Bronchial epithelial cell (primary cell): ENCODE measurements at regions not wholly inside any gene's neighbourhood (a gene's known extent, or its start where the extent isn't known, plus 50 kb on each side); places are given as distances from the start of the nearest gene placed in this dataset.
A peak's percentile ranks its signal among the peaks of the same experiment; 100 is the strongest.

Experiments used
- DNase-seq: peaks from one replicate; pipeline ENCODE4 v3.0.0-alpha.2; 2010; ENCODE audit warnings: low read depth
- FAIRE-seq: peaks from 2 replicates; lab custom pipeline; 2011; peaks lifted over from hg19 to GRCh38; lab: Jason Lieb, UNC
- H3K27me3 ChIP-seq: 2 replicates; pipeline ENCODE4 v1.5.1; 2011; ENCODE audit warnings: low read length; ENCODE audit not compliant: control insufficient read depth, insufficient read depth
- H3K36me3 ChIP-seq: 2 replicates; pipeline ENCODE4 v1.5.1; 2011; ENCODE audit warnings: low read length; ENCODE audit not compliant: control insufficient read depth, insufficient read depth
- H3K4me3 ChIP-seq: 2 replicates; pipeline ENCODE4 v1.5.1; 2011; ENCODE audit warnings: mild to moderate bottlenecking, low read depth, low read length, control low read depth
- TF ChIP-seq, protein P1 (sequence below): IDR thresholded peaks from 2 replicates; pipeline ENCODE4 v1.5.1; 2011; ENCODE audit warnings: mild to moderate bottlenecking, moderate library complexity, low read length, control low read depth, inconsistent platforms; ENCODE audit not compliant: insufficient read depth, severe bottlenecking

DNA sequence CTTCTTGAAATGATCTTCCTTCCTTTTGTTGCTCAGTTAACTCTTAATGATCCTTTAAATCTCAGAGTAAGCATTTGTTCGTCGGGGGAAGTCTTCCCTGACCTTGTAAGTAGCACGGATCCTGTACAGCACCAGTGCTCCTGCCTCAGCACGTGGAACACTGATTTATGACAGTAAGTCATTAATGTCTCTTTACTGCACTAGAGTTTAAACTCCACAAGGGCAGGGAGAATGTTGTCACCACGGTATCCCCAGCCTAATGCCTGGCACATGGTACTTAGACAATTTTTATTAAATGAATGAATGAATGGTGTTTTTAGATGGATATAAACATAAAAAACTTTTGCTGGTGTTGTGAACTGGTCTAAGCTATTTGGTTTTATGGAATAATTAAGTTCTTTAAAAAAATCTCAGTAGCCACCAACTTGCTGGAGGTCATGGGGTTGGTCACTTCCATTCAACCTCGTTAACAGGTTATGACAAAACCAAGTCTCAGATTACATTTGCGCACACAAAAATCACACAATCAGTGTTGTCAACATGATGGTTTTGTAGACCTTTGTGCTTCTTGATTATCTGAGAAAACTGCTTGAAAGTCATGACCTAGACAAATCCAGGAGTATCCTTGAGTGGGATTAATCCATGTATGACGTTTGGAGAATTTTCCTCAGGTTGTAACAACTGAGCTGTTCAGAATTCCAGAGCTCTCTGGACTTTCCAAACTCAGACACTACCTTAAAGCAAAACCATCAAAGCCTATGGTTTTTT is 326.9 kb downstream of the DUSP10 start:
- TF ChIP-seq, protein P1, sequence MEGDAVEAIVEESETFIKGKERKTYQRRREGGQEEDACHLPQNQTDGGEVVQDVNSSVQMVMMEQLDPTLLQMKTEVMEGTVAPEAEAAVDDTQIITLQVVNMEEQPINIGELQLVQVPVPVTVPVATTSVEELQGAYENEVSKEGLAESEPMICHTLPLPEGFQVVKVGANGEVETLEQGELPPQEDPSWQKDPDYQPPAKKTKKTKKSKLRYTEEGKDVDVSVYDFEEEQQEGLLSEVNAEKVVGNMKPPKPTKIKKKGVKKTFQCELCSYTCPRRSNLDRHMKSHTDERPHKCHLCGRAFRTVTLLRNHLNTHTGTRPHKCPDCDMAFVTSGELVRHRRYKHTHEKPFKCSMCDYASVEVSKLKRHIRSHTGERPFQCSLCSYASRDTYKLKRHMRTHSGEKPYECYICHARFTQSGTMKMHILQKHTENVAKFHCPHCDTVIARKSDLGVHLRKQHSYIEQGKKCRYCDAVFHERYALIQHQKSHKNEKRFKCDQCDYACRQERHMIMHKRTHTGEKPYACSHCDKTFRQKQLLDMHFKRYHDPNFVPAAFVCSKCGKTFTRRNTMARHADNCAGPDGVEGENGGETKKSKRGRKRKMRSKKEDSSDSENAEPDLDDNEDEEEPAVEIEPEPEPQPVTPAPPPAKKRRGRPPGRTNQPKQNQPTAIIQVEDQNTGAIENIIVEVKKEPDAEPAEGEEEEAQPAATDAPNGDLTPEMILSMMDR, result no peak
- DNase-seq, result no peak
- no peak overlapping the region for H3K4me3 ChIP-seq
- FAIRE-seq, result no peak
- no peaks in the 10 kb centered on the region for H3K27me3 ChIP-seq
- no peaks in the 10 kb centered on the region for H3K36me3 ChIP-seq

DNA sequence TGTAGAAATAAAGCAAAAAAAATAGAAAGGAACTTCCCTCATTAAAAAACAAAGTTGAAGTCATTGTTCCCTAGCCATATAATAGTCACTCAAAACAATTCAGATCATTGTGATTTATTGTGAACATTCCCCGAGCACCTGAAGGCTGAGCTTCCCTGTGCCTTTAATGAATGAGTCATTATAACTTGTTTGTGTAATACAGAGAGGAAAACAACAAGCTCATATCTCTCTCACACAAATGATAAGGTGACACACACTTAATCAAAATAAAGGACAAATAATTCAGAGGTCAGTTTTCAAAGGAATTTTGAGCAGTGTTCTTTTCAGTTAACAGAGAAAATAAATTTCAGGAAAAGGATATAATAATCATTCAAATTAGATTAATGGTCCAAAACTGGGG is 326.2 kb downstream of the DUSP10 start:
- Histone ChIP-seq H3K27me3 (no peaks in the 10 kb centered on the region), H3K36me3 (no peaks in the 10 kb centered on the region), H3K4me3 (no peak overlapping the region)
- TF ChIP-seq, protein P1, result no peak
- FAIRE-seq, result no peak
- peak; percentile 49 for DNase-seq

DNA sequence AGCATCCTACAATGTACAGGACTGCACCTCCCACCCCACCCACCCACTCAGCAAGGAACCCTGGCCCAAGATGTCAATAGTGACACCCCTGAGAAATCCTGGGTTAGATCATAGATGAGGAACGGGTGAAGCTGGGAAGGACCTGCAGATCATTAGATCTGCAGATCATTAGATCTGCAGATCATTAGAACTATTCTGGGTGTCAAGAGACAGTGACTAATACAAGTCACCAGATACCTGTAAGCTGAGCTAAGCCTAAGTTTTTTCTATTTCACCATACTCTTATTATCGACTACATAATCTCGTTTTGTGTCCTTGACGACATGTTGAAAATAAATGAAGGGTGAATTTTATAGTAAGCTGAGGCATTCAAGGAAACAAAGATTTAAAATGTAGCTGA is 325.7 kb downstream of the DUSP10 start:
- no peak for FAIRE-seq

DNA sequence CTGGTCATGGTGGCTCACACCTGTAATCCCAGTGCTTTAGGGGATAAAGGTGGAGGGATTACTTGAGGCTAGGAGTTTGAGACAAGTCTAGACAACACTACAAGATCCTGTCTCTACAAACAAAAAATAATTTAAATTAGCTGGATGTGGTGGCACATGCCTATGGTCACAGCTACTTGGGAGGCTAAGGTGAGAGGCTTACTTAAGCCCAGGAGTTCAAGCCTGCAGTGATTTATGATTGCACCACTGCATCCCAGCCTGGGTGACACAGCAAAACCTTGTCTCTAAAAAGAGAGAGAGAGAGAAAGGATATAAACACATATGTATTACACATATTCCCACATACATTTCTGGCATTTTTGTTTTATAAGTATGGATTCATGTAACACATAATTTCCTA is 325.2 kb downstream of the DUSP10 start:
- TF ChIP-seq, protein P1, result no peak
- DNase-seq (peak; percentile 56), FAIRE-seq (no peak)
- Histone ChIP-seq H3K27me3 (no peaks in the 10 kb centered on the region), H3K36me3 (no peaks in the 10 kb centered on the region), H3K4me3 (no peak overlapping the region)

More for the DNA sequence above, 325.7 kb downstream of the DUSP10 start:
- Histone ChIP-seq H3K27me3 (no peaks in the 10 kb centered on the region), H3K4me3 (no peak overlapping the region), H3K36me3 (no peaks in the 10 kb centered on the region)
- TF ChIP-seq, protein P1, result no peak
- no peak for DNase-seq

DNA sequence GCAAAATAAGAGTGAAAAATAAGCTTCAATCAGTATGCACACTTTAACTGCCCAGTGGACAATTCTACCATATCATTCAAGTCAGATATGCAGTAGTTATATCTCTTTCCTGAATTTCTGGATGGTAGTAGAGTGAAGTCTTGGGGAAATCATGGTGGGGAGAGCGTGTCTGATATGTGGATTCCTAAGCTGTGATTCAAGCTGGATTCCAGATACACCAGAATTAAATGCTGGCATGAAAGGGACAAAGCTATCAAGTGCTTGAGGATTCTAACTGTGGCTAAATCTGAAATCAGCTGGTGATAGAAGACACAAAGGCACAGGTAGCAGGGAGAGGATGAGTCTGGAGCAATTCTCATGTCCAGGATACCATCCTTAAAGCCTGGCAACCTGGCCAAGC is 323.5 kb downstream of the DUSP10 start:
- DNase-seq (no peak), FAIRE-seq (no peak)
- no peak overlapping the region for H3K4me3 ChIP-seq
- H3K27me3 ChIP-seq, result no peaks in the 10 kb centered on the region
- TF ChIP-seq, protein P1, result no peak
- no peaks in the 10 kb centered on the region for H3K36me3 ChIP-seq

DNA sequence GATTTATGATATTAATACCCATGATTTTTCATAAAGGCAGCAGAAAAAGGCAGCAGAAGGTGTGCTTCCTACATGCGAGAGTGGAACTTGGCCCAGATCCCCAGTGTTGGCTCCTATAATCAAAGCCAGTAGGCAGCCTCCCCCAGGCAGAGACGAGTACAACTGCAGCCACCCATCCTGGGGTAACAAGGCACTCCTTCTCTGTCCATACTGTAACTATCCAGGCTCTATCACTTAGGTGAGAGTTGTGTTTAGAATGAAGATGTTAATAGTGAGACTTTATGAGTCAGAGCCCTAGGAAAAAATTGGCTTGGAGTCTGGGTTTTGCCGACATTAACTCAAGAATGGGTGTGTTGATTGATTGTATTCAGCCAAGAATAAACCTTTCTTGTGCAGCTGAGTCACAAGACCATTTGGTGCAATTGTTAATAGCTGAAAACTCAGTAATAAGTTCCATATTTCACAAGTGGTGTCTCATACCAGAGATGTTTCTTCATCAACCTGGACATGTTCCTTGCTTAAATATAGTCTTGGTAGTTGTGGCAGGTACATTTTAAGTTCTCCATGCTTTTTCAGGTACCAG is 322.3 kb downstream of the DUSP10 start:
- H3K27me3 ChIP-seq, result no peaks in the 10 kb centered on the region
- FAIRE-seq (peak; percentile 72), DNase-seq (peak; percentile 99)
- H3K4me3 ChIP-seq, result no peak overlapping the region
- TF ChIP-seq, protein P1, result no peak
- H3K36me3 ChIP-seq, result no peaks in the 10 kb centered on the region
